Type B pancreatic cell (in vitro differentiated cells): ENCODE measurements at regions not wholly inside any gene's neighbourhood (a gene's known extent, or its start where the extent isn't known, plus 50 kb on each side); places are given as distances from the start of the nearest gene placed in this dataset.
"Not testable (repeated sequence)": the region's sequence is repeated elsewhere in the genome, so short reads cannot be mapped to it uniquely, and the experiment has no call there.

Experiments used
- DNase-seq: peaks from one replicate; pipeline ENCODE4 v3.0.0; 2021; ENCODE audit warnings: mixed read lengths; ENCODE audit not compliant: unreplicated experiment; ENCODE audit errors: extremely low spot score
- H3K27ac Mint-ChIP-seq: 2 replicates; pipeline ENCODE4 v1.8.0; 2021; ENCODE audit warnings: mild to moderate bottlenecking, mixed read lengths
- H3K27me3 Mint-ChIP-seq: 2 replicates; pipeline ENCODE4 v1.8.0; 2021; ENCODE audit warnings: mixed read lengths
- H3K36me3 Mint-ChIP-seq: 2 replicates; pipeline ENCODE4 v1.8.0; 2021; ENCODE audit warnings: mixed read lengths
- H3K4me1 Mint-ChIP-seq: one replicate; pipeline ENCODE4 v1.8.0; 2021; ENCODE audit warnings: mixed read lengths; ENCODE audit not compliant: unreplicated experiment
- H3K4me3 Mint-ChIP-seq: 2 replicates; pipeline ENCODE4 v1.8.0; 2021; ENCODE audit warnings: mild to moderate bottlenecking, mixed read lengths
- H3K9me3 Mint-ChIP-seq: 2 replicates; pipeline ENCODE4 v1.8.0; 2021; ENCODE audit warnings: mixed read lengths
- TF ChIP-seq, protein P1 (sequence below): fragments of 200-600 bp; sonication (generic); conservative IDR thresholded peaks from 2 replicates; pipeline ENCODE4 v1.5.0; 2021; ENCODE audit warnings: antibody characterized with exemption, mild to moderate bottlenecking

DNA sequence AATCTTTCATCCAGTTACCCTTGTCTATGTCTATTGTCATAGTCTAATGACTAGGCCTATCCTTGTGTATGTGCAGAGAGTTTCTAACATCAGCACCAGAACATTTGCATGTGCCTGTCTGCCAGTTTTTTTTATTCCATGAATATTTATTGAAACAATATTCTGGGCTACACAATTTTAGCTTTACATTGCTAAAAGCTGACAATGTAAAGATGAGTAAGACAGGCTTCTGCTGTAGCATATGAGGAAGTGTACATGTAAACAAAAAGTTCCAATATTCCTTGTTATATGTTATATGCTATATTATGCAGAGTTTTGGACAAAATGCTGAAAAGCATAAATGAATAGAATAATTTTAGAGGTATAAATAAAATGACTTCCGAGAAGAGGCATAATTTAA lies 357.7 kb downstream of the NYAP2 start:
- Mint-ChIP-seq H3K36me3 (no peaks in the 10 kb centered on the region), H3K4me3 (no peak overlapping the region), H3K4me1 (no peaks in the 10 kb centered on the region), H3K27me3 (no peaks in the 10 kb centered on the region), H3K27ac (no peak overlapping the region), H3K9me3 (no peaks in the 10 kb centered on the region)
- TF ChIP-seq, protein P1, sequence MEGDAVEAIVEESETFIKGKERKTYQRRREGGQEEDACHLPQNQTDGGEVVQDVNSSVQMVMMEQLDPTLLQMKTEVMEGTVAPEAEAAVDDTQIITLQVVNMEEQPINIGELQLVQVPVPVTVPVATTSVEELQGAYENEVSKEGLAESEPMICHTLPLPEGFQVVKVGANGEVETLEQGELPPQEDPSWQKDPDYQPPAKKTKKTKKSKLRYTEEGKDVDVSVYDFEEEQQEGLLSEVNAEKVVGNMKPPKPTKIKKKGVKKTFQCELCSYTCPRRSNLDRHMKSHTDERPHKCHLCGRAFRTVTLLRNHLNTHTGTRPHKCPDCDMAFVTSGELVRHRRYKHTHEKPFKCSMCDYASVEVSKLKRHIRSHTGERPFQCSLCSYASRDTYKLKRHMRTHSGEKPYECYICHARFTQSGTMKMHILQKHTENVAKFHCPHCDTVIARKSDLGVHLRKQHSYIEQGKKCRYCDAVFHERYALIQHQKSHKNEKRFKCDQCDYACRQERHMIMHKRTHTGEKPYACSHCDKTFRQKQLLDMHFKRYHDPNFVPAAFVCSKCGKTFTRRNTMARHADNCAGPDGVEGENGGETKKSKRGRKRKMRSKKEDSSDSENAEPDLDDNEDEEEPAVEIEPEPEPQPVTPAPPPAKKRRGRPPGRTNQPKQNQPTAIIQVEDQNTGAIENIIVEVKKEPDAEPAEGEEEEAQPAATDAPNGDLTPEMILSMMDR = no peak
- no peak for DNase-seq

DNA sequence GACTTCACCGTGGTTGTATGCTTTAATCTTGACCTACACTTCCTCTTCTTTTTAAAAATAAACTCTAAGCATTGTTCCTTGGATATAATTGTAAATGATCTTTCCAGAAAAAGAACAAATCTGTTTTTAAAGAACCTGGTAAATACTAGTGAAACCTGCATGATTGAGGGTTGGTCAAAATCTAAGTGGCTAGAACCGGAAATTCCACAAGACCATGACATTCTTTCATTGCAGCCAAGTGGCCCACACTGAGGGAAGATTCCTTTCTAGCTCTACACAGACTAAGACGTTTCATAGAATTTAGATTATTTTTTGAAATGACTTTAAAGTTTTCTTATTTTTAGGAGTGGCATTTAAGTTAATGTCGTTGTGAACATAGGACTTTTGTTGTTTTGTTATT lies 356.7 kb downstream of the NYAP2 start:
- Mint-ChIP-seq H3K27me3 (no peaks in the 10 kb centered on the region), H3K9me3 (no peaks in the 10 kb centered on the region), H3K36me3 (no peaks in the 10 kb centered on the region), H3K4me3 (no peak overlapping the region), H3K4me1 (no peaks in the 10 kb centered on the region), H3K27ac (no peak overlapping the region)
- no peak for DNase-seq
- TF ChIP-seq, protein P1 = no peak

DNA sequence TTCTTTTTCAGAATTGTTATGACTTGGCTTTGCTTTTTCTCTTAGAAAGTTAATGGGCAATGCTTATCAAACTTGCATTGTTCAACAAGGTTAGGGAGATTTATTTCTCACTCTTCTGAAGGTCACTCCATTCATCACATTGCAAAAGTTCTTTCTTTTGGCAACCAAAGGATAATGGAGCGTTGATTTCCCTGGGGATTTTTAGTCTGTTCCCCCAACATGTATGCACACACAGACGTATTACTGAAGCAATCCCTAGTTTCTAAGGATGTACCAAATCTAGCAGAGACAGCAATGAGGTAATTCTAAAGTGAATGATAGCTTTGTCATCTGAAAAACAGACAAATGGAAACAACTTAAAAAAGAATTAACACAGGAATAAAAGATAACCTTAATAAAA lies 349.1 kb downstream of the NYAP2 start:
- TF ChIP-seq, protein P1 = no peak
- no peak overlapping the region for H3K4me3 Mint-ChIP-seq
- no peak for DNase-seq
- H3K4me1 Mint-ChIP-seq = no peaks in the 10 kb centered on the region
- no peaks in the 10 kb centered on the region for H3K36me3 Mint-ChIP-seq
- H3K27me3 Mint-ChIP-seq = no peaks in the 10 kb centered on the region
- H3K9me3 Mint-ChIP-seq = peaks cover under 1% of the 10 kb centered on the region
- no peak overlapping the region for H3K27ac Mint-ChIP-seq

DNA sequence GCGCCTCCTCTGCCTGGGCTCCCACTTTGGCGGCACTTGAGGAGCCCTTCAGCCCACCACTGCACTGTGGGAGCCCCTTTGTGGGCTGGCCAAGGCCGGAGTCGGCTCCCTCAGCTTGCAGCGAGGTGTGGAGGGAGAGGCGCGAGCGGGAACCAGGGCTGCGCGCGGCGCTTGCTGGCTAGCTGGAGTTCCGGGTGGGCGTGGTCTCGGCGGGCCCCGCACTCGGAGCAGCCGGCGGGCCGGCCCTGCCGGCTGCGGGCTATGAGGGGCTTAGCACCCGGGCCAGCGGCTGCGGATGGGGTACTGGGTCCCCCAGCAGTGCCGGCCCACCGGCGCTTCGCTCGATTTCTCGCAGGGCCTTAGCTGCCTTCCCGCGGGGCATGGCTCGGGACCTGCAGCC lies 344.5 kb downstream of the NYAP2 start:
- DNase-seq, H3K27me3 Mint-ChIP-seq, H3K36me3 Mint-ChIP-seq, H3K9me3 Mint-ChIP-seq, H3K4me1 Mint-ChIP-seq, H3K27ac Mint-ChIP-seq: not testable (repeated sequence)
- H3K4me3 Mint-ChIP-seq = peak overlapping the region; percentile 51

- no peaks in the 10 kb centered on the region for H3K4me1 Mint-ChIP-seq
- no peak overlapping the region for H3K27ac Mint-ChIP-seq
- no peaks in the 10 kb centered on the region for H3K36me3 Mint-ChIP-seq
- no peak overlapping the region for H3K4me3 Mint-ChIP-seq
- no peak for DNase-seq
- peaks cover 7% of the 10 kb centered on the region for H3K9me3 Mint-ChIP-seq
- TF ChIP-seq, protein P1 = no peak
- no peaks in the 10 kb centered on the region for H3K27me3 Mint-ChIP-seq
These were observed 343.0 kb downstream of the NYAP2 start for GRCh38 chr2:225742487-225742886.

DNA sequence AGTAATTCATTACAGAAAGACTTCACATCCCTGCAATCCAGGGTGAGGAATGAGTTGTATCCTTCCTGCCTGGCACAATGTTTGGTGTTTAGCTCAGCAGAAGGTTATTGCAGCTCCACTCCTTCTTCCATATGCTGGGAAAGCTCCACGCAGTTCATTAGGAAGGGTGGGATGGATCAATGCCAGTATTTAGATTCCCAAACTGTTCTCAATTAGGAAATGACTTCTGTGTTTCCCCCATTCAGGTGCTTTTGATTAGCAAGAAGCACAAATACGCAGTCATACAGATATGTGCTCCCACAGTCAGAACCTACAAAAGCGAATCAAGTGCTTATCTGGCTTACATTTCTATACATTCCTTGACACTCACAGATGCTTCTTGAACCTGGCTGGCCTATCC lies 340.6 kb downstream of the NYAP2 start:
- H3K9me3 Mint-ChIP-seq = peaks cover 7% of the 10 kb centered on the region
- H3K36me3 Mint-ChIP-seq = no peaks in the 10 kb centered on the region
- TF ChIP-seq, protein P1 = no peak

More for the DNA sequence above, 340.6 kb downstream of the NYAP2 start:
- DNase-seq = no peak
- no peaks in the 10 kb centered on the region for H3K4me1 Mint-ChIP-seq
- no peak overlapping the region for H3K27ac Mint-ChIP-seq
- no peaks in the 10 kb centered on the region for H3K27me3 Mint-ChIP-seq
- no peak overlapping the region for H3K4me3 Mint-ChIP-seq
